Nucleus accumbens (tissue), 56 donors: ENCODE measurements at regions not wholly inside any gene's neighbourhood (a gene's known extent, or its start where the extent isn't known, plus 50 kb on each side); places are given as distances from the start of the nearest gene placed in this dataset.
"Not testable (repeated sequence)": the region's sequence is repeated elsewhere in the genome, so short reads cannot be mapped to it uniquely, and the experiment has no call there.

ENCODE experiments used
- DNase-seq, 56 donors: peaks; one replicate each; lab custom pipeline; 2025; lab: John Stamatoyannopoulos, UW

GRCh38 chr13:106107061-106107460, 428.4 kb downstream of the EFNB2 start:
- peak in 1 of 56 donors; percentile 8 for DNase-seq

DNA sequence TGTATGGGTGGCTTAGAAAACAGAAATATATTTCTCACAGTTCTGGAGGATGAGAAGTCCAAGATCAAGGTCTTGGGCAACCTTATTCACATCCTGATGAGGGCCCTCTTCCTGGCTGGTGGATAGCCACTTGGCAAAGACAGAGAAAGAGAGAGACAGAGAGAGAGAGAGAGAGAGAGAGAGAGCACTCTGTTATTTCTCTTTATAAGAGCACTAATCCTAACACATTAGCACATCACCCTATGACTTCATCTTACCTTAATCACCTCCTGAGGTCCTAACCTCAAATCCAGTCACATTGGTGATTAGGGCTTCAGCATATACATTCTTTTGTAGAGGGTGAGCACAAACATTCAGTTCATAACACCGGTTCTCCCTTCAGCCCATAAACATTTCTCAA, 430.3 kb downstream of the EFNB2 start:
- DNase-seq, result no peak

DNA sequence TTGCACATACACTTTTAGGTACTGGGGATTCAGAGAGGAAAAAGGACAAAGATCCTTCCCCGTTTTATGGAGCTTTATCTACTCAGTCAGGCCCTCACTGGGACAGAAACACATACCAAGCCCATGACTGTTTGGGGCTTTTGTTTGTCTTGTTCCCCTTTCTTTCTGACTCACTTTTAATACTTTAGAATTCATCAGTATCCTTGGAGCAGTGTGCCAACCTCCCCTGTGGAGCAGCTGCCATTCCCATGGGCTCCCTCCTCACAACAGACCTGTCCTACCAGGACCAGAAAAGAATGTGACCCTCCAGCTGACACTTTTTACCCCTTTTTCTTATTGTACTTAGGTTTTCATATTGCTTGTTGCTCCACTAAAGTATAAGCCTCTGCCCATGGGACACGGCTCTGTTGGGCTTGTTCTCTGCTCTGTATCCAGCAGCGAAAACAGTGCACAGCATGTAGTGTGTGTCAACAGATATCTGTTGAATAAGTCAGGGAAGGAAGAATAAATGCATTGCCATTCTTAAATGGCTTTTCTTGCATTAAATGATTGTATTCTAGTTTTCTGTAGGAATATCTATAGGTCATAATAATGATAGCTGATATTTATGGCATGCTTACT, 431.1 kb downstream of the EFNB2 start:
- DNase-seq, result no peak

GRCh38 chr13:106103779-106104178, 431.7 kb downstream of the EFNB2 start:
- no peak for DNase-seq

DNA sequence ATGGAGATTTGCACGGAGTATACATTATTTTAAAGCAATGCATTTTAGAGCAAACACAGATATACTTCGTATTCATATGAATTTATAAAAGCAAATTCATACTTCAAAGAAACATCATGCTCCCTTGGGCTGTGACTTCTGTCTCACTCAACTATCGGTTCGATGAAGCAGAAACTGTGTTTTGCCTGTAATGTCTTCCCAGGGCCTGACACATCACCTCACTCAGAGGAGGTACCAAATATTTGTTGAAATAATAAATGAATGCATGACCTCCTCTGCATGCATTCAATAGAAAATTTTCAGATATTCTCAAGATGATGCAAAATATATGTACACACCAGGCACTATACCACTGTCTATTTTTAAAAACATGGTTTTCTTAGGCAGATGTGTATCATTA, 432.7 kb downstream of the EFNB2 start:
- DNase-seq, result no peak

GRCh38 chr13:106101201-106101600, 434.3 kb downstream of the EFNB2 start:
- no peak for DNase-seq

DNA sequence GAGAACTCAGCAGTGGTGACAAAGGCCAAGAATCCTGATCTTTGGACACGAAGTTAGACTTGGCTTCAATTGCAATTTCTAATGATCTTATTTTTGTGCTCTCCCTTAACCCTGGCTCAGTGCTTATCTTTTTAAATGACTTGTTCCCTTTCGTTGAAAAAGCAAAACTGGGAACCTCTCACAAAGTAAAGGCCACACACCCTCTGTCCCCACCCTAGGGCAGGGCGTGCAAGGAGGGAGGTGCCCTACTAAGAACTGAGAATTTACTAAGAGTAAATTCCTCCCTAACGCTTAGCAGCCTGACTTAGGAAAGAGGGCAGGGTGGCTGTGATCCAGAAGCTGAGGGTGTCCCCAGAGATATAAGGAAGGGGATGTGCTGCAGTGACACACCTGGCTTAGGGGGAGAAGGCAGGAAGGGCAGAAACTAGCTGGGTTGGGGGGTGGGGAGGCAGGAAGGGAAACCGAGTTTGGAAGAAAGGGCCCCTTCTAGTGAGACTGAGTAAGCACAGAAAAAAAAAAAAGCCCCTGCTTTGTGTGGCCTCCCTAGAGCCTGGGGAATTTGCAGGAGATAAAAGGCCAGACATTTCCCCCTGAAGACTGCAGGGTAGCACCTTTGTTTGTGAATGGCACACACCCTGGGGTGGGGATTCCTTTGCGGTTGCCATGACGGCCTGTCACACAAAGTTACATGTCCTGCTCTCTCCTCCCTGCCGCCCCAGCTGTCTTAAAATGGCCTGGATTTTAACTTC, 435.1 kb downstream of the EFNB2 start:
- DNase-seq, result no peak

DNA sequence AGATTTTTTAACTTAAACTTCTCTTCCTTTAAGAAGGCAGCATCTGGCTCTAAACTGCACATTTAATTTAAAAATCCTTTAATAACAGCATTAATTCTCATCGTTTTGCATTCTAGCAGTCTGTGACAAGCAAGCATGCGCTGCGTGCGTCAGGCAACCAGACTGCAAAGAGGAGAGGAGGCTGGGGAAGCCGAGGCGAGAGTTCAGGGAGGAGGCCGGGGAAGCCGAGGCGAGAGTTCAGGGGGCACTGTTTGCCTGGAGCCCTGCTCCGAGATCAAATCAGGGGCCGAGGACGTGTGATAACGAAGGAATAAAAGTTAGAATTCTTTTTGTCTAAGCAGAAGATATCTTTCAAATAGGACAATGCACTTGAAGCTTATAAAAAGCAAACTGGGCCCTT, 435.7 kb downstream of the EFNB2 start:
- no peak for DNase-seq

- no peak for DNase-seq
Measured at GRCh38 chr13:106098778-106099177, 436.7 kb downstream of the EFNB2 start.

DNA sequence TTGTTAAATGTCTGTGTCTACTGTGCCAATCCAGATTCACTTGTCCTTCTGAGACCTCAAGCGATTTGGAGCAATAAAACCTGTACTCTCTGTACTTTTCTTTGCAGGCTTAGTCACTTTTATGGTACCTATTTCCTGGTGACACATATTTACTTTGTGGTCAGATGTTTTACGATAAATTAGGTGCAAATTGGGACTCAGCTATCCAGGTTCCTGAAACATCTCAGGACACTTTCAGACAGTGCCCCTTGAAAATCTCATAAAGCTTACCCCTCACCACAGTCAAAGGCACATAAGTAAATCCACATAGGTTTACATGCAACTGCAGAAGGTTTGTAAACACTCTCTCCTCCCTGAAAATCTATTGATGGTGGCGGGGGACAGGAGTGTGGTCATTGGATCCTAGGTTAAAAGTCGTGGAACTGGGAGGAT, 438.8 kb downstream of the EFNB2 start:
- DNase-seq, result no peak

DNA sequence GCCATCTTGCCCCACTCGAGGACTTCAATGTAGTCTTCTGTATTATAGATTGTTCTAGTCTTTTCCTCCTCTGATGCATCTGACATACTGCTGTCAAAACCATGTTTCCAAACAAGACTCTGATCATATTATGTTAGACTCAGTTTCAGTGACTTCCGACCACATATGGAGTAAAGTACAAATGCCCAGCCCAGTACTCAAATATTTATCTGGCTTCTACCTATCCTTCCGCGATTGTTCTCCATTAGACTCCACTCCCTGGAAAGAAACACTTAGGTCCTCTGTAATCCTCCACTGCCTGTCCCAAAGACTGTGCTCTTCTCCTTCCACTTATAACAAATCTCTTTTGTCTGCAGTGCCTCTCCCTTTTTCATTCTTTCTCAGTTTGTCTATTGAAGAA, 439.5 kb downstream of the EFNB2 start:
- DNase-seq, result no peak

DNA sequence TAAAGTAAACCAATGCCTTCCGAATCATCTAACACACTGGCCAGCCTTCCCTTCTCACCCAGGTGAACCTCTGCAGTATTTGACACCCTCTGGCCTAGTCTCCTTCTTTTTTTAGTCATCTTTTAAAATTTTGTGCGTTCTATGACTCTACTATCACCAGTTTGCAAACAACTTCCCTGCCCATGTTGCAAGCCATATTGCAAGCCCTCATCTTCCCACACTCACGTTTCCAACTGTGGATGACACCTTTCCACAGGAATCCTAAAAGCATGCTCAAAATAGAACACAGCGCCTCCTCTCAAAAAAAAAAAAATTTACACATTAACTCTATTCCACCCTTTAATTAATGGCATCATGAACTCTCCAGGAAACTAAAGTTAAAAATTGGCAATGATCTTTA, 440.1 kb downstream of the EFNB2 start:
- DNase-seq, result no peak

DNA sequence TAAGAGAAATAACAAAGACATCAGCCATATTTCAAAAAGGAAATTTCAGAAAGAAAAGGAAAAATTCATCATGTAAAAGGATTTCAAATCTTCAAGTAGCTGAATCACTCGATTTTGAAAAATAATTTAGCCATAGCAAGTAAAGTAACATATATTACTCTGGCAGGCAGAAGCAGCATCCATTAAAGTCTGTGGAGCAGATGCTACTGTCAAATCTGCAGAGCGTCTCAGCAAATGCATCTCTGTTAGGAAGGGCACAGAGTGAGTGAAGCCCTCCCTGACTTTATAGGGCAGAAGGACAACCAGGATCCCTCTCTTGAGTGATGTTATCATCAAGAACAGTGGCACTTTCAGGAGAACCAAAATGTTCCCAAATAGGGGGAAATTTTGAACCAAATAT, 445.5 kb downstream of the EFNB2 start:
- no peak for DNase-seq

DNA sequence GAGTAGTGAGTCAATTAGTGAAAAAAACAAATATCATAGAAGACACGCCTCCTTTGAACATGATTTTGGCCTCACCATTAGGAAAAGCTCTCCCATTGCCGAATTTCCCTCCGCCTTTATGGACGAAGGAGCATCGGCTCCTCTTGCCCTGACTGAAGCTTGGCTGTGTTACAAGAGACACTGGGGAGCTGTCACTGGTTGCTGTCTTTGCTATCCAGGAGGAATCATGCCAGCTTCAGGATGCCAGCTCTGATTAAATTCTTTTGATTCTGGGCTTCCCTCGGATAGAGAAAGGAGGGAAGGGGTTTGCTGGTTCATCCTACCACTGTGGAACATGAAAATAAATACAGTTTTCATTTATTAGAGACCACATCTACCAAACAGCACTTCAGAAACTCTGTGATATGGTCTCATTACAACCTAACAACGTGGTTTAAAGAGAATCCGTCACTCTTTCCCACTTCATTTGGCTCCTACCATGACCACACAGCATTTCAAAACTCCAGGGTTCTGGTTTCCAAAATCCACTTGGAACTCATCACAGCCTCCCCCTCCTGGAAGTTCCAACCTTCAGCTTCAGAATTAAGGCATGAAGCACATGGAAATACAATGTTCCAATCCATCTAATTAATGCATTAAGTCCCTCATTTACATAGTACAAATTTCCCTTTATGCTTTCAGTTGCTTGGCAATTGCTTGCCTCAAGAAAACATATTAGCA, 446.0 kb downstream of the EFNB2 start:
- peak in 17 of 56 donors; percentile 2 to 42 (median 13) for DNase-seq

- DNase-seq, result no peak
Measured at GRCh38 chr13:106088085-106088484, 447.4 kb downstream of the EFNB2 start.

DNA sequence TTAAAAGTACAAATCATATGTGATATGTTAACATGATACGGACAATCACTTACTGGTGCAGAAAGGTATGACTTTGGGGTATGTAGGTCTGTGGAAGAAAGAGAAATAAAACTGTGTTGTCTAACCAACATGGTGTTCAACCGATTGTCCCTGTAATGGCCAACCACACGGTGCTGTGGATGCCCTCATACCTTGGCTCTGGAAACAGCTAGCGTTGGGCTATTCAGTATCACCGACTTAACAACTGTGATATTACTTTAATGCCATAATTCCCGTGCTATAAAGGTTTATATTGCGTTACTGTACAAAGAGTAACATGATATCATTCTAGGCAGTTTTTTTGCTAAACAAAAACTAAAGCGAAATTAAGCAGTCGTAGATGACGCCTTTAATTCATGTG, 448.3 kb downstream of the EFNB2 start:
- no peak for DNase-seq

DNA sequence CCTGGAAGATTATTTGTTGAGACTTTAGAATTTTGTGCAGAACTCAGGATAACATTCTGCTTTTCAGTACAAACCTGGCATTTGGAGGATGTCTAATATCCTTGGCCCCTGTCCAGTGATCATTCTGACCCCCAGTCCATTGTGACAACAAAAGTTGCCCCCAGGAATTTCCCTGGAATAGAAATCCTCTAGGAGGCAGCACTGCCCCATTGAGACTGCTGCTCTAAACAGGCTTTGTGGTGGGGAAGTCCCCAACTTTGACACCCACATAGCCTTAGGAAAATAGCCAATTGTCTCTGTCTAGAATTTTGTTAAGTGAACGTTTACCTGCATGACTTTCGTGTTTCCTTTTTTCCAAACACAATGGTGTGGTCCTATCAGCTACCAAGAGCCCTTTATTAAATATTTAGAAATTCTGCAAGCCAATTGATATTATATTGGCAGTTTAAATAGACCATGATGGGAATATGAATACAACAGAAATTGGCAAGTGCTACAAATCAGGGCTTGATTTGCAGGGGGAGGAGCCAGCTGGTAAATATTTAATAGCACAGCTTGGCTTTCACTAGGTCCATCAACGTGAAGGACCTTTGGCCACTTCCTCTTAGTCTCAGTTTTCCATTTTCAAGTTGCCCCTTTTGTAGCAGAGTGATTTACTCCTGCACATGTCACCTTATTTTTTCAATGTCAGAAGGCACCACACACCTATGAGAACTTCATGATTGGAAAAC, 451.7 kb downstream of the EFNB2 start:
- DNase-seq, result peak in 27 of 56 donors; percentile 2 to 45 (median 19)

- DNase-seq, result not testable (repeated sequence)
Measured at GRCh38 chr13:106081221-106081620, 454.2 kb downstream of the EFNB2 start.

GRCh38 chr13:106078191-106078590, 457.3 kb downstream of the EFNB2 start:
- DNase-seq, result no peak

- no peak for DNase-seq
Measured at GRCh38 chr13:106077017-106077416, 458.4 kb downstream of the EFNB2 start.

DNA sequence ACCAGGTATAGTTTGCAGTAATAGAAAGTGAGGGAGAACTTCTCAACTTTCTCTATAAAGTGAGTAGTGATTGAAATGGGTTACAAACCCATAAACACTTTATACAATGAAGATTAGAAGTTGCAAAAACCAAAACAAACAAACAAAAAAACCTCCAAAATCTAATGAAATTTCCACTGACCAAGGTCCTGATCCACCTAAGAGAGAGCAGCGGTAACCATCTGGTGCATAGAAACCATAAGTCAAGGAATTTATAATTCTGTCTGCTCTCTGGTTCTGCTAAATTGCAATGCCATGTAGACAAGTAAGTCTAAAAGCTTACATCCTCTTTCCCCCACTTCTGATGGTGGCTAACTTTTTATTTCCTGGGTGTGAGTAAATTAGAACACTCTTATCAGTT, 463.4 kb downstream of the EFNB2 start:
- no peak for DNase-seq
